ENCODE measurements at regions not wholly inside any gene's neighbourhood (a gene's known extent, or its start where the extent isn't known, plus 50 kb on each side); places are given as distances from the start of the nearest gene placed in this dataset.
A peak's percentile ranks its signal among the peaks of the same experiment; 100 is the strongest.

GRCh38 chr6:157756708-157757429 is 66.2 kb upstream of the SNX9 start:
- DNase-seq: peak; percentile 66 to 87

GRCh38 chr6:157757430-157758403 is 65.3 kb upstream of the SNX9 start:
- no peak for DNase-seq

GRCh38 chr6:157758516-157759023 is 64.5 kb upstream of the SNX9 start:
- DNase-seq: no peak

GRCh38 chr6:157759028-157759427 is 64.0 kb upstream of the SNX9 start:
- no peak for DNase-seq

GRCh38 chr6:157760137-157760536 is 62.9 kb upstream of the SNX9 start:
- no peak for DNase-seq

- no peak for DNase-seq
These were observed 62.3 kb upstream of the SNX9 start for GRCh38 chr6:157760589-157761330.

- DNase-seq: no peak
These were observed 61.6 kb upstream of the SNX9 start for GRCh38 chr6:157761331-157761921.

GRCh38 chr6:157761926-157762325 is 61.1 kb upstream of the SNX9 start:
- no peak for DNase-seq

GRCh38 chr6:157762636-157763035 is 60.4 kb upstream of the SNX9 start:
- no peak for DNase-seq

GRCh38 chr6:157763129-157763903 is 59.7 kb upstream of the SNX9 start:
- peak in 1 of 2 experiments; percentile 8 for DNase-seq

- no peak for DNase-seq
These were observed 59.2 kb upstream of the SNX9 start for GRCh38 chr6:157763904-157764177.

- peak in 1 of 2 experiments; percentile 4 for DNase-seq
These were observed 58.6 kb upstream of the SNX9 start for GRCh38 chr6:157764178-157765068.

- DNase-seq: no peak
These were observed 55.9 kb upstream of the SNX9 start for GRCh38 chr6:157766901-157767774.

- DNase-seq: no peak
These were observed 55.3 kb upstream of the SNX9 start for GRCh38 chr6:157767775-157768156.

- DNase-seq: no peak
These were observed 54.7 kb upstream of the SNX9 start for GRCh38 chr6:157768304-157768703.

GRCh38 chr6:157768863-157769551 is 54.0 kb upstream of the SNX9 start:
- DNase-seq: no peak

GRCh38 chr6:157769776-157770426 is 53.1 kb upstream of the SNX9 start:
- no peak for DNase-seq

GRCh38 chr6:157770946-157771345 is 52.1 kb upstream of the SNX9 start:
- DNase-seq: no peak

GRCh38 chr6:157772820-157773219 is 50.2 kb upstream of the SNX9 start:
- no peak for DNase-seq

Data from NCI-H446 (cell line).